ENCODE measurements at regions not wholly inside any gene's neighbourhood (a gene's known extent, or its start where the extent isn't known, plus 50 kb on each side); places are given as distances from the start of the nearest gene placed in this dataset.

- ChIA-PET CTCF (no interaction called here), POLR2A (interaction anchor here (0.7 kb wide), 1 partner anchor 114 kb away, joined by 3 read pairs; no protein-coding TSS in a partner anchor)
- Histone ChIP-seq H3K4me1 (ENCODE audit: control insufficient read depth, insufficient read depth, low read length) (no peaks in the 10 kb centered on the region), H3K27ac (ENCODE audit: extremely low read depth, low read depth, low read length) (no peak overlapping the region), H3K4me3 (ENCODE audit: low read depth, low read length) (no peak overlapping the region), H3K36me3 (ENCODE audit: control insufficient read depth in 2 of 2, insufficient read depth in 1 of 2, low read length in 2 of 2) (no peaks in the 10 kb centered on the region), H3K9me3 (ENCODE audit: control insufficient read depth, insufficient read depth, low read depth, low read length) (no peaks in the 10 kb centered on the region)
- TF ChIP-seq BCL6B (tag by site-specific recombination; IDR thresholded peaks at IDR 0.05) (no peak), ZNF302 (tag by site-specific recombination; IDR thresholded peaks at IDR 0.05; ENCODE audit: low read depth) (no peak), ZNF140 (tag by site-specific recombination; IDR thresholded peaks at IDR 0.05) (no peak), ZSCAN16 (tag by site-specific recombination; IDR thresholded peaks at IDR 0.05) (no peak), ZNF830 (tag by site-specific recombination; IDR thresholded peaks at IDR 0.05; ENCODE audit: low read depth) (no peak), ZNF223 (tag by site-specific recombination; IDR thresholded peaks at IDR 0.05) (no peak), ZXDB (tag by site-specific recombination; IDR thresholded peaks at IDR 0.05) (no peak), ZNF513 (tag by site-specific recombination; IDR thresholded peaks at IDR 0.05) (no peak), KLF17 (tag by site-specific recombination; IDR thresholded peaks at IDR 0.05) (no peak), ZNF121 (tag by site-specific recombination; IDR thresholded peaks at IDR 0.05) (no peak), ZNF311 (tag by site-specific recombination; IDR thresholded peaks at IDR 0.05; ENCODE audit: borderline replicate concordance) (no peak), ZNF16 (tag by site-specific recombination; IDR thresholded peaks at IDR 0.05; ENCODE audit: low read depth) (no peak), ZNF670 (tag by site-specific recombination; IDR thresholded peaks at IDR 0.05; ENCODE audit: low read depth) (no peak), SCRT1 (tag by site-specific recombination; IDR thresholded peaks at IDR 0.05; ENCODE audit: borderline replicate concordance) (no peak), ZNF423 (tag by site-specific recombination; IDR thresholded peaks at IDR 0.05) (no peak), ZNF596 (tag by site-specific recombination; IDR thresholded peaks at IDR 0.05) (no peak), KLF8 (tag by site-specific recombination; IDR thresholded peaks at IDR 0.05) (no peak), OVOL3 (tag by site-specific recombination; IDR thresholded peaks at IDR 0.05) (no peak), ZNF791 (tag by site-specific recombination; IDR thresholded peaks at IDR 0.05) (no peak), ZNF76 (tag by site-specific recombination; IDR thresholded peaks at IDR 0.05; ENCODE audit: borderline replicate concordance, low read depth) (no peak)
Observed at GRCh38 chr7:1345796-1346755, 113.2 kb downstream of the MICALL2 start.

- Histone ChIP-seq H3K9me3 (ENCODE audit: control insufficient read depth, insufficient read depth, low read depth, low read length) (no peaks in the 10 kb centered on the region), H3K4me1 (ENCODE audit: control insufficient read depth, insufficient read depth, low read length) (no peaks in the 10 kb centered on the region), H3K4me3 (ENCODE audit: low read depth, low read length) (no peak overlapping the region), H3K36me3 (ENCODE audit: control insufficient read depth in 2 of 2, insufficient read depth in 1 of 2, low read length in 2 of 2) (no peaks in the 10 kb centered on the region), H3K27ac (ENCODE audit: extremely low read depth, low read depth, low read length) (no peak overlapping the region)
- ChIA-PET CTCF (no interaction called here), POLR2A (interaction anchor here (0.7 kb wide), 1 partner anchor 113 kb away, joined by 3 read pairs; no protein-coding TSS in a partner anchor)
- no peak for TF ChIP-seq TSHZ1 (tag by site-specific recombination; IDR thresholded peaks at IDR 0.05; ENCODE audit: borderline replicate concordance)
- no peak for TF ChIP-seq OSR2 (tag by site-specific recombination; IDR thresholded peaks at IDR 0.05)
- no peak for TF ChIP-seq ZBTB21 (tag by site-specific recombination; IDR thresholded peaks at IDR 0.05)
- TF ChIP-seq BCL11B (tag by site-specific recombination; IDR thresholded peaks at IDR 0.05; ENCODE audit: low read depth), result no peak
- TF ChIP-seq GLIS1 (tag by site-specific recombination; IDR thresholded peaks at IDR 0.05), result no peak
- no peak for TF ChIP-seq FEZF1 (tag by site-specific recombination; IDR thresholded peaks at IDR 0.05)
- no peak for TF ChIP-seq ZNF394 (tag by site-specific recombination; IDR thresholded peaks at IDR 0.05; ENCODE audit: borderline replicate concordance)
- no peak for TF ChIP-seq ZNF610 (tag by site-specific recombination; IDR thresholded peaks at IDR 0.05; ENCODE audit: borderline replicate concordance)
- TF ChIP-seq ZNF530 (tag by site-specific recombination; IDR thresholded peaks at IDR 0.05; ENCODE audit: low read depth), result no peak
Observed at GRCh38 chr7:1346851-1347250, 112.4 kb downstream of the MICALL2 start.

Measured in HEK293 (cell line).